GM19397 (cell line): ENCODE measurements at regions not wholly inside any gene's neighbourhood (a gene's known extent, or its start where the extent isn't known, plus 50 kb on each side); places are given as distances from the start of the nearest gene placed in this dataset.

Experiments used
- ATAC-seq: cut with Tn5 transposase; IDR thresholded peaks from one replicate; pipeline ENCODE4 v1.9.1; 2021; ENCODE audit warnings: mild to moderate bottlenecking, moderate library complexity; ENCODE audit not compliant: unreplicated experiment

DNA sequence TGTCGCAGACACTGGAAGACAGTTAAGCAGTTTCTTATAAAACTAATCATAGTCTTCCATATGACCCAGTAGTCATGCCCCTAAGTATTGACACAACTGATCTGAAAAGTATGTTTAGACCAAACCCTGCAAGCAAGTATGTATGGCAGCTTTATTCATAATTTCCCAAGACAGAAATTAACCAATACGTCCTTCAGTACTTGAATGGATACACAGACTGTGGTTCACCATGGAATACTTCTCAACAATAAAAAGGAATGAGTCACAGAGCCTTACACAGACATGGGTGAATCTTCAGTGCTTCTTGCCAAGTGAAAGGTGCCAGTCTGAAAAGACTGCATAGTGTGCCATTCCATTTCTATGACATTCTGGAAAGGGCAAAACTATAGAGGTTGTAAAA, 50.2 kb upstream of the AKR1E2 start:
- no peak for ATAC-seq

DNA sequence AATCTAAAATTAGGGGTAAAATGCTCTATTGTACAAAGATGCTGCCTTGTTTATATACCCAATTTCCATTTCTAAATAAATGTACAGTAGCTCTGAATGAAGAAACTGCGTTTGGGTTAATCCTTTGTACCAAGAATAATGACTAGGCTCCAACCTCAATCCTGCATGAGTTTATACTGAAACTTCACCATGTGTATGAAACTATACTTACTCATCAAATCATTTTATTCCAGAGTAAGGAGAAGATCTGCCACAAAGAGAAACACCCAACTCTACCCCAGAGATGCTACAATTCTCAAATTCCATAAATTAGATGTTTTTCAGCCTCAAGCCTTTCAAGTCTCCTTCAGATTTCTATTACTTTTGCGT, 53.8 kb upstream of the AKR1E2 start:
- no peak for ATAC-seq

DNA sequence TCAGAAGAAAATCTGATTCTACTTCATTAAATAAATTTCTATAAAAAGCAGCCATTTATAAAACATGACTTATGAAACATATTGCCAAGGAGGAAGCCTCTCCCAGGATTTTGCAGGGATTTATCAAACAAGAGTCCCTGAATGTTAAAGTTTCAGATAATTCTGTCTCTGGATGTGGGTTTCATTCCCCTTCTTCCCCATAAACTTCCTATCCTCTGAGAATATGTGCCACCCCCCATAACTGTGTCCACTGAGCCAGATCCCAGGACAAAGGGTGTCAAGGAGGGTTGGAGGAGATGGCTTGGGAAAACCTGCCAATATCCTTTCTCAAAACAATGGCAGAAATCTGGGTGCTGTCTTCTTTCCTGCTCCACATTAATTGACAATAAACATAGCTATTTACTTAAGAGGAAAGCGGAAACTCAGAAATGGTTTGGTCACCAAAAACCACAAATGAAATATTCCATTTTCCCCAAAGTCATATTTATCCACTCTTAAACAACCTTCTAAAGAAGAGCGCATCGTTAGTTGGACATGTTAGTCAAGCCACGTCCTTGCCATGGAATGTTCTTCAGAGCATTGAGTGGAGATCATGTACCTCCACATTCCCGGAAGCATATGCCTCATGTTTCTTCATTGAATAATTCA, 54.3 kb upstream of the AKR1E2 start:
- ATAC-seq, result no peak

GRCh38 chr10:4770801-4771553, 55.0 kb upstream of the AKR1E2 start:
- no peak for ATAC-seq

- ATAC-seq, result no peak
Observed at GRCh38 chr10:4768416-4768815, 57.6 kb upstream of the AKR1E2 start.

GRCh38 chr10:4767033-4767814, 58.8 kb upstream of the AKR1E2 start:
- ATAC-seq, result no peak

DNA sequence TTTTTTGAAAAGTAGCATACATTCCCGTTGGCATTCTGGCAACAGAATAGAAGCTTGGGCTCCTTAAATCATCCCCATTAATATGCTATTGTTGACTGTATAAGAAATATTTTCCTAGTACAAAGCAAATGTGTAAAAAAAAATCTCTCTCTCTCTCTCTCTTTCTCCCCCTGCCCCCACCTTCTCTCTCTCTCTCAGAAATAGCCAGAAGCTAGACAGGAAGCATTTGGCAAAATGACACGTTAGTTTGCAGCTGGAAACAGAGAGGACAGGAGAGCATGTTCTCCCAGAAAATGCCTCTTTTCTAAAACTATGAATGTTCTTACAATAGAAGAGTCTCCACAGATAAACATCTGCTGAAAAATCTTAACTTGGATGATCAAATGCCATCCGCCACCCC, 59.6 kb upstream of the AKR1E2 start:
- ATAC-seq, result no peak

DNA sequence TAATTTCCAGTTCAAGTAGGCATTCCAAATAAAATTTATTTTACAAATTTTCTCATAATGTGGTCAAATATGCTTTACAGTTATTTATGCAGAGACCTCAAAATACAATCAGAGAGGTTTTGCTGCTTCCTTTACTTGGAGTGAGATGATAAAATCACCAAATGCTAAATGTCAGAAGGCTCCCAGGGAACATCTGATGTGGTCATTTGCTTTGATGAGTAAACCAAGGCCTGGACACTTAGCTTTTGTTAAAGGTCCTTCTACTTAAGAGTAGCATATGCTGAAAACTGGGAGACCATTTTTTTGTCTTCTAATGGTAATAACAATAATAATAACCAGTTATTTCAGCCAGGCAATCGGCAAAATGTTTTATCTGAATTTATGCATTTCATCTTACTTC, 60.6 kb upstream of the AKR1E2 start:
- no peak for ATAC-seq

DNA sequence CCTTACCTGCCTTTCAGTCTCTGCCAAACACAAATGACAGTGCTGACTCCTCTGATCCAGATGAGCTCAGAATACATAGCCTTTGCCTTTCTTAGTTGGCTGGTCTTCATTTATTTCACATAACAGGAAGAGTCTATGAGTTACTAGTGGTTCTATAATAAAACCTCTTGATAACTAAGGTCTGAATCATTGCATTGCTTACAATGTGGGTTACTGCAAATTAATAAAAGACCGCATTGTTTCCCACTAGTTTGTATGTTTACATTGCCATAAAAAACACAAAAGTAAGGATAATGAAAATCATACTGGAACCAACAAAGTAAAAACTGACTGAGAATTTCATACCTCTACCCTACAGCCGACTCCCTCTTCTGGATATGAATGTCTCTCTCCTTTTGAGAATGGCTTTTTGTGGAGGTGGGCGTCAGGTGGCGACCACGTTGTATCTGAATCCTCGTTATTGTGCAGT, 62.0 kb upstream of the AKR1E2 start:
- ATAC-seq, result no peak

GRCh38 chr10:4763513-4763912, 62.5 kb upstream of the AKR1E2 start:
- no peak for ATAC-seq

DNA sequence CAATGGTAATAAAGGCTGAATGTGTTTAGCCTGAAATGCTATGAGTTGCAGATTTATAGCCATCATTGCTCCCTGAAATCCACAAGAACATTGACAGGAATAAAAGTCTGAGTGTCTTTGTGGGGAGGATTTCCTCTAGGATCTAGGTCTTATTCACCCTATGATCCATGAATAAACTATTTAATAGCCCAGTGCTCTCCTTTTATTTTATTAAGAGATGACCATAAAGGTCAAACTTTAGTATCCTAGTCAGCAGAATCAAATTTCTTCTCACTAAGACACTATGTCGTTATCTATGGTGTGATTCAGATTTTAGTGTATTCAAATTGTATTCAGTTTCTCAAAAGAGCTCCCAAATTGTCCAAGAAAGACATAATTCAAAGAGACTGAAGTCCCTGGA, 67.8 kb upstream of the AKR1E2 start:
- no peak for ATAC-seq

DNA sequence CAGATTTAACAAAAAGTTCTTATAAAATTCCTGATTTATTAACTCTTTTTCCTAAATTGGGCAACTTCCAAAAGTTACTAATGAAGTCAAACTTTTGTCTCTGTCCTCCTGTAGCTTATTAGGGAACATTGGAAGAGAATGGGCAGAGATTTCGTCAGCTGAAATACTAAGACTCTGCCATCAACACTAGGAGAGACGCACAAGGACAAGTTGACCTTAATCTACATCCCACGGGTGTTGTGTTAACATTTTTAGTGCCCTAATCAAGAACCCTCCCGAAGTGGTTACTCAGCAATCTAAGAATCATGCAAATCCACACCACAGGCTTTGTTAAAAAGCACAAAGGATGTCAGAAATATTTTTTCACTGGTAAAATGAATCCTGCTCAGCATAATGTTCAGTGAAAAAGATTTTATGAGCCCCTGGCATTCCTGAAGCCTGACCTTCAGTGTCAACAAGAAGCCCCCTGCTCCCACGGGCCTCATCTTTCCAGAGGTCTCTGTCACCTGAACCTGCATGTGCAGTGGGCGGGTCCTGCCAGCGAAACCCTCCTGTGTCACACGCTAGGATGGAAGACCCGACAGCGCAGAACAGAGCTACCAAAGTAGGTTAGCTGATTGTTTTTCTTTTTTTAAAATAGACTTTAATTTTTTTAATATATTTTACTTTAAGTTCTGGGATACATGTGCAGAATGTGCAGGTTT, 70.6 kb upstream of the AKR1E2 start:
- ATAC-seq, result no peak

DNA sequence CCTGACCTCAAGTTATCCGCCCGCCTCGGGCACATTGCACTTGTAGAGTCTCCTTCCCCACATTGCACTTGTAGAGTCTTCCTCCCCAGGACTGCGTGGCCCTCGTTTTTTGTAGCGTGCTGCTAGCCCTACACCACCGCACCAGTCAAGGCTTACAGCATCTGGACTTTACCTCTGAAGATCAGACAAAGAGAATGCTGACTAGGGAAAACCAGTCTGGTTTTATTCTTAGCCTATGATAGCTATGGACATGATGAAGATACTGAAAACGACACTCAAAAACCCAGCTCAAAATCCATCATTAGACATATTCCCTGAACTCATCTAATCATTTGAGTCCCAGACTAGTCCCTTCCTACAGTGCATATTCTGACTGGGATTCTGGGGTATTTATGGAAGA, 71.9 kb upstream of the AKR1E2 start:
- ATAC-seq, result no peak

DNA sequence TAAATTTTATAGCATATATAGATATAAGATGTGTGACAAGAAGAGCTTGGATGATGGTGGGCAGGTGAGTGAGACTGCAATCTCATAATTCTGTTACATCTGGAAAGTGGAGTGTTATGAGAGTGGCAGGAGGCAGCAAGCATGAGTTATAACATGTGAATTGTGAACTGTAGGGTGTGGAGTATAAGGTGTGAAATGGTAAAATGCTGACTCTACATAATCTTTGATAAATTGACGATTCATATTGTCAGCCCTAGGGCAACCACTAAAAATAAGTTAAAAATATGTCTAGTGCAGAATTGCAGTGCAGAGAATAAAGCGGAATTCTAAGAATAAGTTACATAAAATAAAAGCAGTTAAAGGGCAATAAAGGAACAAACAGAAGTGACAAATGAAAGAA, 74.8 kb upstream of the AKR1E2 start:
- no peak for ATAC-seq

- no peak for ATAC-seq
Observed at GRCh38 chr10:4749271-4749574, 76.8 kb upstream of the AKR1E2 start.

GRCh38 chr10:4748491-4749270, 77.3 kb upstream of the AKR1E2 start:
- no peak for ATAC-seq

GRCh38 chr10:4742217-4742616, 83.8 kb upstream of the AKR1E2 start:
- ATAC-seq, result no peak

GRCh38 chr10:4740471-4740870, 85.5 kb upstream of the AKR1E2 start:
- no peak for ATAC-seq

GRCh38 chr10:4736608-4737007, 89.4 kb upstream of the AKR1E2 start:
- ATAC-seq, result no peak

DNA sequence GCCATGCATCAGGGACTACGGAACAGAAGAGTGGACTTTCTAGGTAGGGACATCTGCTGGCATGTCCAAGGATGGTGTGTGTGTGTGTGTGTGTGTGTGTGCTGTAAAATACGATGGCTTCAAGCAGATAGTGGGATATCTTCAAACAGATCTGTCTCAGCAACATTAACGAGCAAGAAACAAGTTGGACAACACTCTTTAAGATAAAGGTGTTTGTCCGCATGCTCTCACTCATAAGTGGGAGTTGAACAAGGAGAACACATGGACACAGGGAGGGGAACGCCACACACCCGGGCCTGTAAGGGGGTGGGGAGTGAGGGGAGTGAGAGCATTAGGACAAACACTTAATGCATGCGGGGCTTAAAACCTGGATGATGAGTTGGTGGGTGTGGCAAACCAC, 89.8 kb upstream of the AKR1E2 start:
- ATAC-seq, result no peak

- ATAC-seq, result no peak
Observed at GRCh38 chr10:4733843-4734224, 92.2 kb upstream of the AKR1E2 start.
